ENCODE measurements at regions not wholly inside any gene's neighbourhood (a gene's known extent, or its start where the extent isn't known, plus 50 kb on each side); places are given as distances from the start of the nearest gene placed in this dataset.

GRCh38 chr14:30295980-30296379, 263.0 kb upstream of the G2E3 start:
- TF ChIP-seq EZH2 (IDR thresholded peaks at IDR 0.05) (no peak), CTCF (IDR thresholded peaks at IDR 0.05) (no peak)

Measured in neural progenitor cell (in vitro differentiated cells).